ENCODE measurements at regions not wholly inside any gene's neighbourhood (a gene's known extent, or its start where the extent isn't known, plus 50 kb on each side); places are given as distances from the start of the nearest gene placed in this dataset.
A peak's percentile ranks its signal among the peaks of the same experiment; 100 is the strongest.

DNA sequence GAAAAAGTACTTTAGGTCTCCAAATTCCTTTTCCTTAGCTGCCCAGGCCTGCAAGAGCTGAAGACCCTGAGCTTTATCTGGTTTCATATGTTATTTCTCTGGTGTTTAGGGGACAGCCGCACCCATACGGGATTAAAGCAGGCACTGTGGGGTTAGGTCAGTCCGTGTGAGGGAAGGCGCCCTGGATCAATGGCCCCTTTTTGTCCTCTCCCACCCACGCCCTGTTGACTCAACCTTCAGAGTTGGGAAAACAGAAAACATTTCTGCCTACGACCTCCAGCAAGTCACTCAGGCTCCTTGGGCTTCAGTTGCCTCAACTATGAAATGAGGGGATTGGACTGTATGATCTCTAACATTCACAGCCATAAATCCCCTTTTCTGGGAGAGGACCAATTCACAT is 55.2 kb upstream of the BARX2 start (continued):
- TF ChIP-seq, protein P1, sequence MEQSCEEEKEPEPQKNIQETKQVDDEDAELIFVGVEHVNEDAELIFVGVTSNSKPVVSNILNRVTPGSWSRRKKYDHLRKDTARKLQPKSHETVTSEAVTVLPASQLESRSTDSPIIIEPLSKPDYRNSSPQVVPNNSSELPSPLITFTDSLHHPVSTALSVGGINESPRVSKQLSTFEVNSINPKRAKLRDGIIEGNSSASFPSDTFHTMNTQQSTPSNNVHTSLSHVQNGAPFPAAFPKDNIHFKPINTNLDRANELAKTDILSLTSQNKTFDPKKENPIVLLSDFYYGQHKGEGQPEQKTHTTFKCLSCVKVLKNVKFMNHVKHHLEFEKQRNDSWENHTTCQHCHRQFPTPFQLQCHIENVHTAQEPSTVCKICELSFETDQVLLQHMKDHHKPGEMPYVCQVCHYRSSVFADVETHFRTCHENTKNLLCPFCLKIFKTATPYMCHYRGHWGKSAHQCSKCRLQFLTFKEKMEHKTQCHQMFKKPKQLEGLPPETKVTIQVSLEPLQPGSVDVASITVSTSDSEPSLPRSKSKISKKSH (CRISPR knock-in tag; IDR thresholded peaks at IDR 0.05; ENCODE audit: borderline replicate concordance): no peak
- TF ChIP-seq ZNF354B (CRISPR knock-in tag; IDR thresholded peaks at IDR 0.05) (no peak), XRCC5 (optimal IDR thresholded peaks at IDR 0.05; ENCODE audit: low read length) (peak; percentile 17), FOXA3 (CRISPR knock-in tag; IDR thresholded peaks at IDR 0.05) (peak; percentile 59), FOSL2 (CRISPR knock-in tag; IDR thresholded peaks at IDR 0.05) (peak; percentile 62), ZNF12 (CRISPR knock-in tag; IDR thresholded peaks at IDR 0.05) (peak; percentile 87), FOXA1 (IDR thresholded peaks at IDR 0.05) (no peak), FOXA1 (CRISPR knock-in tag; IDR thresholded peaks at IDR 0.05) (peak; percentile 43; the same call in 1 of the 2 replicates)
- TF ChIP-seq, protein P2, sequence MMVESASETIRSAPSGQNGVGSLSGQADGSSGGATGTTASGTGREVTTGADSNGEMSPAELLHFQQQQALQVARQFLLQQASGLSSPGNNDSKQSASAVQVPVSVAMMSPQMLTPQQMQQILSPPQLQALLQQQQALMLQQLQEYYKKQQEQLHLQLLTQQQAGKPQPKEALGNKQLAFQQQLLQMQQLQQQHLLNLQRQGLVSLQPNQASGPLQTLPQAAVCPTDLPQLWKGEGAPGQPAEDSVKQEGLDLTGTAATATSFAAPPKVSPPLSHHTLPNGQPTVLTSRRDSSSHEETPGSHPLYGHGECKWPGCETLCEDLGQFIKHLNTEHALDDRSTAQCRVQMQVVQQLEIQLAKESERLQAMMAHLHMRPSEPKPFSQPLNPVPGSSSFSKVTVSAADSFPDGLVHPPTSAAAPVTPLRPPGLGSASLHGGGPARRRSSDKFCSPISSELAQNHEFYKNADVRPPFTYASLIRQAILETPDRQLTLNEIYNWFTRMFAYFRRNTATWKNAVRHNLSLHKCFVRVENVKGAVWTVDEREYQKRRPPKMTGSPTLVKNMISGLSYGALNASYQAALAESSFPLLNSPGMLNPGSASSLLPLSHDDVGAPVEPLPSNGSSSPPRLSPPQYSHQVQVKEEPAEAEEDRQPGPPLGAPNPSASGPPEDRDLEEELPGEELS (CRISPR knock-in tag; IDR thresholded peaks at IDR 0.05): peak; percentile 43
- TF ChIP-seq, protein P3, sequence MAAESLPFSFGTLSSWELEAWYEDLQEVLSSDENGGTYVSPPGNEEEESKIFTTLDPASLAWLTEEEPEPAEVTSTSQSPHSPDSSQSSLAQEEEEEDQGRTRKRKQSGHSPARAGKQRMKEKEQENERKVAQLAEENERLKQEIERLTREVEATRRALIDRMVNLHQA (CRISPR knock-in tag; IDR thresholded peaks at IDR 0.05): no peak

- Histone ChIP-seq H4K20me1 (ENCODE audit: insufficient read depth, low read length) (no peaks in the 10 kb centered on the region), H3K4me3 (replicated peaks in 1 of 3; ENCODE audit: insufficient read depth in 1 of 3, low read depth in 2 of 3, low read length in 3 of 3) (no peak overlapping the region), H3K4me1 (ENCODE audit: insufficient read depth, low read length) (peaks cover 89% of the 10 kb centered on the region), H2AFZ (ENCODE audit: low read length) (no peak overlapping the region), H3K4me2 (ENCODE audit: low read depth, low read length) (no peak overlapping the region), H3K9ac (ENCODE audit: insufficient read depth, low read depth, low read length) (no peak overlapping the region), H3K79me2 (ENCODE audit: insufficient read depth, low read length) (no peaks in the 10 kb centered on the region), H3K36me3 (replicated peaks in 1 of 2; ENCODE audit: control insufficient read depth in 1 of 2, insufficient read depth in 2 of 2, low read length in 2 of 2) (no peaks in the 10 kb centered on the region), H3K27me3 (ENCODE audit: control insufficient read depth in 1 of 2, insufficient read depth in 2 of 2, low read length in 2 of 2) (no peaks in the 10 kb centered on the region), H3K9me3 (ENCODE audit: low read length) (no peaks in the 10 kb centered on the region), H3K27ac (ENCODE audit: extremely low read length, insufficient read depth, low read length) (no peak overlapping the region)
- CTCF ChIA-PET (ENCODE audit: low intra/inter-chr PET ratio, low total read pairs): interaction anchor here (0.6 kb wide), 1 partner anchor 51 kb away, joined by 3 read pairs; no protein-coding TSS in a partner anchor
- BruUV-seq (replicated peaks): no TSS peak
- POLR2A ChIA-PET: no interaction called here
- FAIRE-seq (no peak), DNase-seq (ENCODE audit: low spot score) (no peak), ATAC-seq (no peak)
- in situ Hi-C loops (cut with HindIII; ENCODE audit: extremely low pct_ligation_motif_present, low pct_unique_long_range_greater_than_20kb) (loop anchor here (5.0 to 10.0 kb wide), 2 partner anchors 32 to 435 kb away; no protein-coding TSS in a partner anchor), intact Hi-C loops (cut with micrococcal nuclease; ENCODE audit: unreplicated experiment) (no loop called here)
- 64% methylated on average over 4 of the region's 4 CpGs for WGBS (ENCODE audit: low lambda C conversion rate)
- TF ChIP-seq, protein P4, sequence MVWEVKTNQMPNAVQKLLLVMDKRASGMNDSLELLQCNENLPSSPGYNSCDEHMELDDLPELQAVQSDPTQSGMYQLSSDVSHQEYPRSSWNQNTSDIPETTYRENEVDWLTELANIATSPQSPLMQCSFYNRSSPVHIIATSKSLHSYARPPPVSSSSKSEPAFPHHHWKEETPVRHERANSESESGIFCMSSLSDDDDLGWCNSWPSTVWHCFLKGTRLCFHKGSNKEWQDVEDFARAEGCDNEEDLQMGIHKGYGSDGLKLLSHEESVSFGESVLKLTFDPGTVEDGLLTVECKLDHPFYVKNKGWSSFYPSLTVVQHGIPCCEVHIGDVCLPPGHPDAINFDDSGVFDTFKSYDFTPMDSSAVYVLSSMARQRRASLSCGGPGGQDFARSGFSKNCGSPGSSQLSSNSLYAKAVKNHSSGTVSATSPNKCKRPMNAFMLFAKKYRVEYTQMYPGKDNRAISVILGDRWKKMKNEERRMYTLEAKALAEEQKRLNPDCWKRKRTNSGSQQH (CRISPR knock-in tag; IDR thresholded peaks at IDR 0.05; ENCODE audit: low read depth): no peak
- TF ChIP-seq, protein P5, sequence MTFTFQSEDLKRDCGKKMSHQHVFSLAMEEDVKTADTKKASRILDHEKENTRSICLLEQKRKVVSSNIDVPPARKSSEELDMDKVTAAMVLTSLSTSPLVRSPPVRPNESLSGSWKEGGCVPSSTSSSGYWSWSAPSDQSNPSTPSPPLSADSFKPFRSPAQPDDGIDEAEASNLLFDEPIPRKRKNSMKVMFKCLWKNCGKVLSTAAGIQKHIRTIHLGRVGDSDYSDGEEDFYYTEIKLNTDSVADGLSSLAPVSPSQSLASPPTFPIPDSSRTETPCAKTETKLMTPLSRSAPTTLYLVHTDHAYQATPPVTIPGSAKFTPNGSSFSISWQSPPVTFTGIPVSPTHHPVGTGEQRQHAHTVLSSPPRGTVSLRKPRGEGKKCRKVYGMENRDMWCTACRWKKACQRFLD (CRISPR knock-in tag; IDR thresholded peaks at IDR 0.05; ENCODE audit: borderline replicate concordance): no peak
- TF ChIP-seq, protein P6, sequence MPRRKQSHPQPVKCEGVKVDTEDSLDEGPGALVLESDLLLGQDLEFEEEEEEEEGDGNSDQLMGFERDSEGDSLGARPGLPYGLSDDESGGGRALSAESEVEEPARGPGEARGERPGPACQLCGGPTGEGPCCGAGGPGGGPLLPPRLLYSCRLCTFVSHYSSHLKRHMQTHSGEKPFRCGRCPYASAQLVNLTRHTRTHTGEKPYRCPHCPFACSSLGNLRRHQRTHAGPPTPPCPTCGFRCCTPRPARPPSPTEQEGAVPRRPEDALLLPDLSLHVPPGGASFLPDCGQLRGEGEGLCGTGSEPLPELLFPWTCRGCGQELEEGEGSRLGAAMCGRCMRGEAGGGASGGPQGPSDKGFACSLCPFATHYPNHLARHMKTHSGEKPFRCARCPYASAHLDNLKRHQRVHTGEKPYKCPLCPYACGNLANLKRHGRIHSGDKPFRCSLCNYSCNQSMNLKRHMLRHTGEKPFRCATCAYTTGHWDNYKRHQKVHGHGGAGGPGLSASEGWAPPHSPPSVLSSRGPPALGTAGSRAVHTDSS (CRISPR knock-in tag; conservative IDR thresholded peaks at IDR 0.05): no peak
- TF ChIP-seq ZNF878 (CRISPR knock-in tag; IDR thresholded peaks at IDR 0.05): no peak
Observed at GRCh38 chr11:129319751-129320150, 55.9 kb upstream of the BARX2 start.

Data from HepG2 (cell line).